GM12878 (cell line): ENCODE measurements at regions not wholly inside any gene's neighbourhood (a gene's known extent, or its start where the extent isn't known, plus 50 kb on each side); places are given as distances from the start of the nearest gene placed in this dataset.

Source experiments
- ATAC-seq: fragments of 200-7000 bp; cut with Tn5 transposase; 3 replicates; pipeline ENCODE4 v1.9.1; 2020; ENCODE audit warnings: mild to moderate bottlenecking, moderate library complexity
- BruUV-seq: library from RNA; stranded (reverse); fragments of 400-500 nt; replicated peaks from 2 replicates; lab custom pipeline; 2021; lab: Mats Ljungman, UMichigan
- CTCF ChIA-PET: fragments of 300-600 bp; sonication (Branson Sonifier 250); formaldehyde crosslinking; extraction: SDS; loops from one replicate; lab custom pipeline; 2021; ENCODE audit warnings: inconsistent platforms; lab: Yijun Ruan, JAX
- POLR2A ChIA-PET: fragments of 350-600 bp; formaldehyde crosslinking; extraction: SDS; loops from one replicate; lab custom pipeline; 2021; ENCODE audit warnings: inconsistent platforms; lab: Charles Lee
- RAD21 ChIA-PET: fragments of 300-600 bp; sonication (Branson Sonifier 250); formaldehyde crosslinking; loops from one replicate; lab custom pipeline; 2023; ENCODE audit warnings: antibody characterized with exemption; ENCODE audit not compliant: unreplicated experiment; lab: Charles Lee
- SMC1A ChIA-PET: fragments of 300-600 bp; sonication (Branson Sonifier 250); formaldehyde crosslinking; loops from one replicate; lab custom pipeline; 2023; ENCODE audit not compliant: unreplicated experiment, uncharacterized antibody; lab: Charles Lee
- DNase-seq: peaks from one replicate; pipeline ENCODE4 v3.0.0-alpha.2; 2011; ENCODE audit warnings: low read depth, low spot score
- FAIRE-seq: peaks from 3 replicates; lab custom pipeline; 2011; peaks lifted over from hg19 to GRCh38; lab: Jason Lieb, UNC
- H2AFZ ChIP-seq: 2 replicates; pipeline ENCODE4 v1.6.0; 2011; ENCODE audit warnings: low read depth, low read length, control low read depth; ENCODE audit not compliant: control insufficient read depth
- H3K27ac ChIP-seq: 2 replicates; pipeline ENCODE4 v1.5.1; 2011; ENCODE audit warnings: control low read depth; ENCODE audit not compliant: control insufficient read depth, insufficient read depth
- H3K27me3 ChIP-seq, 2 experiments: replicated peaks in 1 of 2; 2 replicates each; pipeline versions ENCODE4 v1.6.0 to v1.6.1; 2011; ENCODE audit warnings: low read length in 1 of 2; ENCODE audit not compliant: control insufficient read depth in 2 of 2, insufficient read depth in 2 of 2
- H3K36me3 ChIP-seq, 2 experiments: 2 replicates each; pipeline ENCODE4 v1.5.1; 2011; ENCODE audit warnings: low read length in 1 of 2; ENCODE audit not compliant: control insufficient read depth in 2 of 2, insufficient read depth in 2 of 2
- H3K4me1 ChIP-seq: 2 replicates; pipeline ENCODE4 v1.6.1; 2011; ENCODE audit warnings: mild to moderate bottlenecking, low read length, moderate library complexity, mixed read lengths; ENCODE audit not compliant: control insufficient read depth, insufficient read depth
- H3K4me2 ChIP-seq: 2 replicates; pipeline ENCODE4 v1.6.0; 2011; ENCODE audit warnings: control low read depth; ENCODE audit not compliant: control insufficient read depth, insufficient read depth
- H3K4me3 ChIP-seq: fragments of 200-600 bp; sonication (generic); 2 replicates; pipeline ENCODE4 v1.5.1; 2016
- H3K79me2 ChIP-seq: 2 replicates; pipeline ENCODE4 v1.6.0; 2011; ENCODE audit warnings: low read length; ENCODE audit not compliant: control insufficient read depth, insufficient read depth
- H3K9ac ChIP-seq: 2 replicates; pipeline ENCODE4 v1.8.0; 2011; ENCODE audit warnings: low read length, control low read depth, mixed read lengths; ENCODE audit not compliant: control insufficient read depth, insufficient read depth
- H3K9me3 ChIP-seq: replicated peaks from 3 replicates; pipeline ENCODE4 v1.5.1; 2011; ENCODE audit warnings: mild to moderate bottlenecking, low read length; ENCODE audit not compliant: control insufficient read depth, insufficient read depth
- H4K20me1 ChIP-seq: 2 replicates; pipeline ENCODE4 v1.6.0; 2011; ENCODE audit not compliant: control insufficient read depth, insufficient read depth
- CREB1 ChIP-seq: IDR thresholded peaks from 2 replicates; pipeline ENCODE4 v1.6.1; 2012; ENCODE audit warnings: low read depth, mild to moderate bottlenecking, inconsistent platforms
- ESRRA ChIP-seq: IDR thresholded peaks from 2 replicates; pipeline ENCODE4 v1.6.1; 2012; ENCODE audit warnings: mild to moderate bottlenecking, low read length, improper control_type of control experiment
- JUNB ChIP-seq: IDR thresholded peaks from 2 replicates; pipeline ENCODE4 v1.6.1; 2016; ENCODE audit warnings: antibody characterized with exemption, mild to moderate bottlenecking
- MYC ChIP-seq: IDR thresholded peaks from 2 replicates; pipeline ENCODE4 v1.6.1; 2011; ENCODE audit warnings: mild to moderate bottlenecking, low read length, moderate library complexity, inconsistent platforms; ENCODE audit not compliant: insufficient read depth, insufficient replicate concordance, insufficient read length, severe bottlenecking
- POLR2AphosphoS2 ChIP-seq: IDR thresholded peaks from 2 replicates; pipeline ENCODE4 v1.6.1; 2011; ENCODE audit warnings: low read depth, mild to moderate bottlenecking, low read length, improper control_type of control experiment, moderate library complexity
- POLR2AphosphoS5 ChIP-seq: IDR thresholded peaks from 2 replicates; pipeline ENCODE4 v1.6.1; 2011; ENCODE audit warnings: mild to moderate bottlenecking, low read length, inconsistent platforms
- RAD51 ChIP-seq: fragments of 450-650 bp; IDR thresholded peaks from 2 replicates; pipeline ENCODE4 v1.6.1; 2016; ENCODE audit warnings: moderate library complexity, mild to moderate bottlenecking, inconsistent platforms
- RUNX3 ChIP-seq: IDR thresholded peaks from 2 replicates; pipeline ENCODE4 v1.6.1; 2012; ENCODE audit warnings: low read length, inconsistent platforms
- SP1 ChIP-seq: IDR thresholded peaks from one replicate; pipeline ENCODE4 v1.6.1; 2011; ENCODE audit warnings: low read depth, low read length
- WGBS: methylation state at CpG from one replicate; pipeline ENCODE4 v1.1.6; 2016; ENCODE audit warnings: low lambda C conversion rate; ENCODE audit not compliant: insufficient replicate concordance, insufficient coverage; ENCODE audit errors: missing lambda C conversion rate; 5-methylcytosine and 5-hydroxymethylcytosine counted together
- in situ Hi-C: fragments of 300-500 bp; cut with MboI; formaldehyde crosslinking; loops from 9 replicates; pipeline ENCODE4 v1.14.3; 2018; ENCODE audit warnings: mixed read lengths
- intact Hi-C: fragments of 100-400 bp; cut with micrococcal nuclease; formaldehyde crosslinking; loops from one replicate; pipeline ENCODE4 v1.14.2; 2022; ENCODE audit not compliant: unreplicated experiment
- TF ChIP-seq, protein P1 (sequence below): fragments of 450-650 bp; IDR thresholded peaks from 2 replicates; pipeline ENCODE4 v1.6.1; 2016; ENCODE audit warnings: mild to moderate bottlenecking, moderate library complexity, borderline replicate concordance
- TF ChIP-seq, protein P2 (sequence below): IDR thresholded peaks from 2 replicates; pipeline ENCODE4 v1.6.1; 2011; ENCODE audit warnings: low read depth, mild to moderate bottlenecking, low read length, moderate library complexity, borderline replicate concordance; ENCODE audit errors: extremely low read depth
- TF ChIP-seq, protein P3 (sequence below): fragments of 450-650 bp; IDR thresholded peaks from 2 replicates; pipeline ENCODE4 v1.6.1; 2017; ENCODE audit warnings: borderline replicate concordance

DNA sequence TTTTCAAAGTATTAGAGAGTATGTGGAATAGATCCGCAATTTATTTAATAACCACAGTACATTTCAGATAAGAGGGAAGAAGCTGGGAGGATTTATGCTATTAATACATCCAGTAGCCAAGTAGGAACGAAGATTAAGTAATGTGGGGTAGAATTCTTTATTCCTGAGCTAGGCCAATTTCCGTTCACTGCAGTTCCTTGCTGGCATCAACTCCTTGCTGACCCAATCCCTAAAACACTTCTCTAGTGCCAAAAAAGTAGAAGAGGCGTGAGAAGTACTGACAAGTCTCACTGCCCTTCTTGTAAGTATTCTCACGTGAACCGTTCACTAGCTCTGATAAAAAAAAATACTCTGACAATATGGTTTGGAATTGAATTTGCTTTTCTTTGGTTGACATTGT, 211.4 kb downstream of the EPHA4 start:
- 27% methylated on average over 6 of the region's 6 CpGs for WGBS
- Histone ChIP-seq H3K4me2 (no peak overlapping the region), H4K20me1 (no peaks in the 10 kb centered on the region), H3K4me3 (no peak overlapping the region), H3K4me1 (no peaks in the 10 kb centered on the region), H3K27me3 (no peaks in the 10 kb centered on the region), H3K79me2 (no peaks in the 10 kb centered on the region), H3K9me3 (no peaks in the 10 kb centered on the region), H3K36me3 (no peaks in the 10 kb centered on the region), H2AFZ (no peak overlapping the region), H3K27ac (no peak overlapping the region), H3K9ac (no peak overlapping the region)
- ChIA-PET SMC1A (interaction anchor here (0.6 to 1.8 kb wide), 3 partner anchors 18 to 1675 kb away, joined by 3 to 5 read pairs (median 4); no protein-coding TSS in a partner anchor), POLR2A (no interaction called here), RAD21 (no interaction called here), CTCF (interaction anchor here (0.7 kb wide), 1 partner anchor 686 kb away, joined by 3 read pairs; no protein-coding TSS in a partner anchor)
- ATAC-seq (no peak), FAIRE-seq (no peak), DNase-seq (no peak)
- intact Hi-C loops (no loop called here), in situ Hi-C loops (no loop called here)
- no TSS peak for BruUV-seq
- TF ChIP-seq RAD51 (no peak), SP1 (no peak), CREB1 (no peak), ESRRA (no peak), JUNB (no peak), RUNX3 (no peak), MYC (no peak), POLR2AphosphoS5 (no peak), POLR2AphosphoS2 (no peak)
- TF ChIP-seq, protein P1, sequence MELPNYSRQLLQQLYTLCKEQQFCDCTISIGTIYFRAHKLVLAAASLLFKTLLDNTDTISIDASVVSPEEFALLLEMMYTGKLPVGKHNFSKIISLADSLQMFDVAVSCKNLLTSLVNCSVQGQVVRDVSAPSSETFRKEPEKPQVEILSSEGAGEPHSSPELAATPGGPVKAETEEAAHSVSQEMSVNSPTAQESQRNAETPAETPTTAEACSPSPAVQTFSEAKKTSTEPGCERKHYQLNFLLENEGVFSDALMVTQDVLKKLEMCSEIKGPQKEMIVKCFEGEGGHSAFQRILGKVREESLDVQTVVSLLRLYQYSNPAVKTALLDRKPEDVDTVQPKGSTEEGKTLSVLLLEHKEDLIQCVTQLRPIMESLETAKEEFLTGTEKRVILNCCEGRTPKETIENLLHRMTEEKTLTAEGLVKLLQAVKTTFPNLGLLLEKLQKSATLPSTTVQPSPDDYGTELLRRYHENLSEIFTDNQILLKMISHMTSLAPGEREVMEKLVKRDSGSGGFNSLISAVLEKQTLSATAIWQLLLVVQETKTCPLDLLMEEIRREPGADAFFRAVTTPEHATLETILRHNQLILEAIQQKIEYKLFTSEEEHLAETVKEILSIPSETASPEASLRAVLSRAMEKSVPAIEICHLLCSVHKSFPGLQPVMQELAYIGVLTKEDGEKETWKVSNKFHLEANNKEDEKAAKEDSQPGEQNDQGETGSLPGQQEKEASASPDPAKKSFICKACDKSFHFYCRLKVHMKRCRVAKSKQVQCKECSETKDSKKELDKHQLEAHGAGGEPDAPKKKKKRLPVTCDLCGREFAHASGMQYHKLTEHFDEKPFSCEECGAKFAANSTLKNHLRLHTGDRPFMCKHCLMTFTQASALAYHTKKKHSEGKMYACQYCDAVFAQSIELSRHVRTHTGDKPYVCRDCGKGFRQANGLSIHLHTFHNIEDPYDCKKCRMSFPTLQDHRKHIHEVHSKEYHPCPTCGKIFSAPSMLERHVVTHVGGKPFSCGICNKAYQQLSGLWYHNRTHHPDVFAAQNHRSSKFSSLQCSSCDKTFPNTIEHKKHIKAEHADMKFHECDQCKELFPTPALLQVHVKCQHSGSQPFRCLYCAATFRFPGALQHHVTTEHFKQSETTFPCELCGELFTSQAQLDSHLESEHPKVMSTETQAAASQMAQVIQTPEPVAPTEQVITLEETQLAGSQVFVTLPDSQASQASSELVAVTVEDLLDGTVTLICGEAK, result no peak
- TF ChIP-seq, protein P2, sequence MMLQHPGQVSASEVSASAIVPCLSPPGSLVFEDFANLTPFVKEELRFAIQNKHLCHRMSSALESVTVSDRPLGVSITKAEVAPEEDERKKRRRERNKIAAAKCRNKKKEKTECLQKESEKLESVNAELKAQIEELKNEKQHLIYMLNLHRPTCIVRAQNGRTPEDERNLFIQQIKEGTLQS, result no peak
- TF ChIP-seq, protein P3, sequence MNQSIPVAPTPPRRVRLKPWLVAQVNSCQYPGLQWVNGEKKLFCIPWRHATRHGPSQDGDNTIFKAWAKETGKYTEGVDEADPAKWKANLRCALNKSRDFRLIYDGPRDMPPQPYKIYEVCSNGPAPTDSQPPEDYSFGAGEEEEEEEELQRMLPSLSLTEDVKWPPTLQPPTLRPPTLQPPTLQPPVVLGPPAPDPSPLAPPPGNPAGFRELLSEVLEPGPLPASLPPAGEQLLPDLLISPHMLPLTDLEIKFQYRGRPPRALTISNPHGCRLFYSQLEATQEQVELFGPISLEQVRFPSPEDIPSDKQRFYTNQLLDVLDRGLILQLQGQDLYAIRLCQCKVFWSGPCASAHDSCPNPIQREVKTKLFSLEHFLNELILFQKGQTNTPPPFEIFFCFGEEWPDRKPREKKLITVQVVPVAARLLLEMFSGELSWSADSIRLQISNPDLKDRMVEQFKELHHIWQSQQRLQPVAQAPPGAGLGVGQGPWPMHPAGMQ, result no peak
